NOMO-1 treated with DMSO at 0.1 percent for 48 hours (cell line): ENCODE measurements at regions not wholly inside any gene's neighbourhood (a gene's known extent, or its start where the extent isn't known, plus 50 kb on each side); places are given as distances from the start of the nearest gene placed in this dataset.
"Not testable (repeated sequence)": the region's sequence is repeated elsewhere in the genome, so short reads cannot be mapped to it uniquely, and the experiment has no call there.

Experiments used
- DNase-seq: peaks from one replicate; lab custom pipeline; 2025; ENCODE audit not compliant: unreplicated experiment; lab: John Stamatoyannopoulos, UW

GRCh38 chr3:181917027-181917426, 205.3 kb downstream of the SOX2 start:
- DNase-seq: no peak

GRCh38 chr3:181919375-181919774, 207.7 kb downstream of the SOX2 start:
- no peak for DNase-seq

- no peak for DNase-seq
Observed at GRCh38 chr3:181920409-181920808, 208.7 kb downstream of the SOX2 start.

- no peak for DNase-seq
Observed at GRCh38 chr3:181921220-181921619, 209.5 kb downstream of the SOX2 start.

- DNase-seq: not testable (repeated sequence)
Observed at GRCh38 chr3:181925841-181926240, 214.1 kb downstream of the SOX2 start.

- DNase-seq: no peak
Observed at GRCh38 chr3:181929501-181929900, 217.8 kb downstream of the SOX2 start.

GRCh38 chr3:181930105-181930504, 218.4 kb downstream of the SOX2 start:
- no peak for DNase-seq

- no peak for DNase-seq
Observed at GRCh38 chr3:181932039-181932438, 220.3 kb downstream of the SOX2 start.

GRCh38 chr3:181933052-181933618, 221.4 kb downstream of the SOX2 start:
- no peak for DNase-seq

- no peak for DNase-seq
Observed at GRCh38 chr3:181935915-181936314, 224.2 kb downstream of the SOX2 start.

- DNase-seq: no peak
Observed at GRCh38 chr3:181936774-181937173, 225.0 kb downstream of the SOX2 start.

- DNase-seq: not testable (repeated sequence)
Observed at GRCh38 chr3:181938580-181938979, 226.9 kb downstream of the SOX2 start.

GRCh38 chr3:181940703-181941102, 229.0 kb downstream of the SOX2 start:
- DNase-seq: no peak

- DNase-seq: no peak
Observed at GRCh38 chr3:181941250-181941649, 229.5 kb downstream of the SOX2 start.

- no peak for DNase-seq
Observed at GRCh38 chr3:181943285-181943684, 231.6 kb downstream of the SOX2 start.

GRCh38 chr3:181947606-181948005, 235.9 kb downstream of the SOX2 start:
- no peak for DNase-seq

GRCh38 chr3:181948286-181948685, 236.6 kb downstream of the SOX2 start:
- no peak for DNase-seq

GRCh38 chr3:181952221-181952620, 240.5 kb downstream of the SOX2 start:
- DNase-seq: no peak

GRCh38 chr3:181952929-181953328, 241.2 kb downstream of the SOX2 start:
- no peak for DNase-seq

GRCh38 chr3:181955566-181955965, 243.8 kb downstream of the SOX2 start:
- no peak for DNase-seq

GRCh38 chr3:181956122-181956521, 244.4 kb downstream of the SOX2 start:
- DNase-seq: no peak

GRCh38 chr3:181966393-181966792, 254.7 kb downstream of the SOX2 start:
- no peak for DNase-seq

- no peak for DNase-seq
Observed at GRCh38 chr3:181969925-181970324, 258.2 kb downstream of the SOX2 start.

- DNase-seq: no peak
Observed at GRCh38 chr3:181971424-181971823, 259.7 kb downstream of the SOX2 start.
